K562 (cell line): ENCODE measurements at regions not wholly inside any gene's neighbourhood (a gene's known extent, or its start where the extent isn't known, plus 50 kb on each side); places are given as distances from the start of the nearest gene placed in this dataset.

Experiments
- ATAC-seq: fragments of 200-7000 bp; cut with Tn5 transposase; 3 replicates; pipeline ENCODE4 v1.9.1; 2020; ENCODE audit warnings: moderate library complexity
- BruUV-seq: library from RNA; stranded (reverse); fragments of 400-500 nt; replicated peaks from 2 replicates; lab custom pipeline; 2021; lab: Mats Ljungman, UMichigan
- CTCF ChIA-PET: fragments of 300-600 bp; formaldehyde crosslinking; extraction: SDS; loops from one replicate; lab custom pipeline; 2021; ENCODE audit warnings: low intra/inter-chr PET ratio; lab: Yijun Ruan, JAX
- POLR2A ChIA-PET: fragments of 300-600, 350-650 bp; sonication (Branson Sonifier 250); formaldehyde crosslinking; extraction: SDS; loops from one replicate; lab custom pipeline; 2021; ENCODE audit warnings: antibody characterized with exemption, inconsistent platforms; lab: Yijun Ruan, JAX
- DNase-seq, 4 experiments: peaks; one replicate each; pipeline versions ENCODE4 v3.0.0 to v3.0.0-alpha.2; 2011 to 2018; ENCODE audit warnings: low spot score in 3 of 4, mixed read lengths in 3 of 4; ENCODE audit errors: extremely low read depth in 1 of 4
- FAIRE-seq: peaks from 2 replicates; lab custom pipeline; 2011; peaks lifted over from hg19 to GRCh38; lab: Jason Lieb, UNC
- H2AFZ ChIP-seq: 2 replicates; pipeline ENCODE4 v1.6.0; 2011; ENCODE audit warnings: low read depth, low read length, control low read depth, inconsistent platforms
- H3K27ac ChIP-seq: fragments of 200-600 bp; 3 replicates; pipeline ENCODE4 v1.8.0; 2011; ENCODE audit warnings: low read depth, mild to moderate bottlenecking, control low read depth, inconsistent platforms, low read length, moderate library complexity, mixed read lengths; ENCODE audit errors: extremely low read depth
- H3K27me3 ChIP-seq, 2 experiments: fragments of 300-600 bp in 1 of 2; 2 replicates in 1 of 2; 3 replicates in 1 of 2; pipeline versions ENCODE4 v1.6.0 to v1.8.0; 2011; ENCODE audit warnings: inconsistent platforms in 2 of 2, low read length in 2 of 2, mild to moderate bottlenecking in 1 of 2, mixed read lengths in 1 of 2, moderate library complexity in 1 of 2; ENCODE audit not compliant: control insufficient read depth in 2 of 2, insufficient read depth in 2 of 2
- H3K36me3 ChIP-seq: fragments of 300-600 bp; 3 replicates; pipeline ENCODE4 v1.8.0; 2011; ENCODE audit warnings: mild to moderate bottlenecking, low read length, inconsistent platforms; ENCODE audit not compliant: control insufficient read depth, insufficient read depth
- H3K4me1 ChIP-seq, 2 experiments: fragments of 200-600 bp in 1 of 2; replicated peaks in 1 of 2; 2 replicates in 1 of 2; 3 replicates in 1 of 2; pipeline versions ENCODE4 v1.5.1 to v1.8.0; 2011; ENCODE audit warnings: inconsistent platforms in 2 of 2, low read length in 2 of 2, mild to moderate bottlenecking in 1 of 2, mixed read lengths in 1 of 2, moderate library complexity in 1 of 2; ENCODE audit not compliant: control insufficient read depth in 2 of 2, insufficient read depth in 2 of 2
- H3K4me2 ChIP-seq: 2 replicates; pipeline ENCODE4 v1.6.1; 2011; ENCODE audit warnings: low read length, control low read depth, inconsistent platforms, mixed read lengths; ENCODE audit not compliant: insufficient read depth
- H3K4me3 ChIP-seq: fragments of 200-600 bp; sonication (generic), shearing (Covaris generic); 2 replicates; pipeline ENCODE4 v1.5.1; 2016; ENCODE audit warnings: control low read depth, inconsistent platforms
- H3K79me2 ChIP-seq: fragments of 200-600 bp; 3 replicates; pipeline ENCODE4 v1.8.0; 2011; ENCODE audit warnings: low read length, inconsistent platforms; ENCODE audit not compliant: control insufficient read depth, insufficient read depth
- H3K9ac ChIP-seq, 2 experiments: 2 replicates each; pipeline versions ENCODE4 v1.6.0 to v1.6.1; 2011; ENCODE audit warnings: low read depth in 2 of 2, low read length in 2 of 2, control low read depth in 1 of 2, inconsistent platforms in 1 of 2, mild to moderate bottlenecking in 1 of 2, mixed read lengths in 1 of 2; ENCODE audit not compliant: insufficient read depth in 1 of 2
- H3K9me1 ChIP-seq: one replicate; pipeline ENCODE4 v1.6.0; 2011; ENCODE audit warnings: inconsistent platforms, mild to moderate bottlenecking, low read length, moderate library complexity; ENCODE audit not compliant: control insufficient read depth, insufficient read depth
- H3K9me3 ChIP-seq: replicated peaks from 2 replicates; pipeline ENCODE4 v1.5.1; 2011; ENCODE audit warnings: low read depth, low read length, inconsistent platforms; ENCODE audit not compliant: control insufficient read depth, insufficient read depth
- H4K20me1 ChIP-seq: replicated peaks from 2 replicates; pipeline ENCODE4 v1.6.1; 2011; ENCODE audit warnings: low read length, inconsistent platforms, mixed read lengths; ENCODE audit not compliant: control insufficient read depth, insufficient read depth
- HEY1 ChIP-seq: fragments of 250-450 bp; sonication (Bioruptor Pico); IDR thresholded peaks from 2 replicates; pipeline ENCODE4 v1.5.0; 2020; ENCODE audit warnings: mild to moderate bottlenecking, moderate library complexity, borderline replicate concordance
- ILF3 ChIP-seq: fragments of 450-650 bp; IDR thresholded peaks from 2 replicates; pipeline ENCODE4 v1.6.1; 2018; ENCODE audit warnings: antibody characterized with exemption, mild to moderate bottlenecking, moderate library complexity, borderline replicate concordance
- NFIC ChIP-seq: fragments of 450-650 bp; IDR thresholded peaks from 2 replicates; pipeline ENCODE4 v1.6.1; 2017; ENCODE audit warnings: mild to moderate bottlenecking, inconsistent platforms
- ZC3H8 ChIP-seq: fragments of 450-650 bp; IDR thresholded peaks from 2 replicates; pipeline ENCODE4 v1.6.1; 2017
- WGBS: fragments of 100-300 bp; shearing (Covaris generic); methylation state at CpG from one replicate; pipeline ENCODE4 v1.1.6; 2016; ENCODE audit warnings: low coverage, mixed read lengths; ENCODE audit not compliant: insufficient coverage; ENCODE audit errors: missing lambda C conversion rate; 5-methylcytosine and 5-hydroxymethylcytosine counted together
- in situ Hi-C: fragments of 300-500 bp; cut with MboI; formaldehyde crosslinking; loops from 4 replicates; pipeline ENCODE4 v1.15.0; 2018; ENCODE audit warnings: inconsistent platforms, mixed read lengths
- intact Hi-C: fragments of 100-400 bp; cut with micrococcal nuclease; formaldehyde crosslinking; loops from 2 replicates; pipeline ENCODE4 v1.14.2; 2022
- TF ChIP-seq, protein P1 (sequence below): fragments of 450-650 bp; IDR thresholded peaks from 2 replicates; pipeline ENCODE4 v1.6.1; 2018; ENCODE audit not compliant: partially characterized antibody
- TF ChIP-seq, protein P2 (sequence below): sonication (generic); formaldehyde crosslinking; IDR thresholded peaks from 2 replicates; pipeline ENCODE4 v1.8.0; 2022; ENCODE audit warnings: mild to moderate bottlenecking, missing genetic modification reagents
- TF ChIP-seq, protein P3 (sequence below): sonication (generic); IDR thresholded peaks from 2 replicates; pipeline ENCODE4 v1.6.1; 2016

DNA sequence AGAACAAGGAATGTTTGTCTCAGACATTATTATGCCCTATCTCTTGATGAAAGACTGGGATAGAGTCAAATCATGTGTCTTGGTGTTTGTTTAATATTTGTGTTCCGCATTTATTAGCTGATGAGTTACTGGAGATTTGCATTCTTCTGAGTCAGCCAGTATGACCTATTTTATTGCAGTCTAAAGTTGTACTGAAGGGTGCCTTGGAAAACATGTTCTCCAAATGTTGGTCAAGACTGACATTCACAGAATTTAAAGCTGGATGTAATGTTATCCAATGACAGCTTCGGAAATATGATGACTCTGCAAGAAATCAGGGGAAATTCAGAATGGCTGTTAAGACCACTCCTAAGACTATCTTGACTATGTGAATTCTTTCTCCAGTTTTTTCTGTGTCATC is 134.0 kb downstream of the KCNRG start (continued):
- TF ChIP-seq, protein P1, sequence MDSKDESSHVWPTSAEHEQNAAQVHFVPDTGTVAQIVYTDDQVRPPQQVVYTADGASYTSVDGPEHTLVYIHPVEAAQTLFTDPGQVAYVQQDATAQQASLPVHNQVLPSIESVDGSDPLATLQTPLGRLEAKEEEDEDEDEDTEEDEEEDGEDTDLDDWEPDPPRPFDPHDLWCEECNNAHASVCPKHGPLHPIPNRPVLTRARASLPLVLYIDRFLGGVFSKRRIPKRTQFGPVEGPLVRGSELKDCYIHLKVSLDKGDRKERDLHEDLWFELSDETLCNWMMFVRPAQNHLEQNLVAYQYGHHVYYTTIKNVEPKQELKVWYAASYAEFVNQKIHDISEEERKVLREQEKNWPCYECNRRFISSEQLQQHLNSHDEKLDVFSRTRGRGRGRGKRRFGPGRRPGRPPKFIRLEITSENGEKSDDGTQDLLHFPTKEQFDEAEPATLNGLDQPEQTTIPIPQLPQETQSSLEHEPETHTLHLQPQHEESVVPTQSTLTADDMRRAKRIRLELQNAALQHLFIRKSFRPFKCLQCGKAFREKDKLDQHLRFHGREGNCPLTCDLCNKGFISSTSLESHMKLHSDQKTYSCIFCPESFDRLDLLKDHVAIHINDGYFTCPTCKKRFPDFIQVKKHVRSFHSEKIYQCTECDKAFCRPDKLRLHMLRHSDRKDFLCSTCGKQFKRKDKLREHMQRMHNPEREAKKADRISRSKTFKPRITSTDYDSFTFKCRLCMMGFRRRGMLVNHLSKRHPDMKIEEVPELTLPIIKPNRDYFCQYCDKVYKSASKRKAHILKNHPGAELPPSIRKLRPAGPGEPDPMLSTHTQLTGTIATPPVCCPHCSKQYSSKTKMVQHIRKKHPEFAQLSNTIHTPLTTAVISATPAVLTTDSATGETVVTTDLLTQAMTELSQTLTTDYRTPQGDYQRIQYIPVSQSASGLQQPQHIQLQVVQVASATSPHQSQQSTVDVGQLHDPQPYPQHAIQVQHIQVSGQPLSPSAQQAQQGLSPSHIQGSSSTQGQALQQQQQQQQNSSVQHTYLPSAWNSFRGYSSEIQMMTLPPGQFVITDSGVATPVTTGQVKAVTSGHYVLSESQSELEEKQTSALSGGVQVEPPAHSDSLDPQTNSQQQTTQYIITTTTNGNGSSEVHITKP = no peak
- TF ChIP-seq HEY1 (no peak), ILF3 (no peak)
- TF ChIP-seq, all 486 proteins: peak for 5

DNA sequence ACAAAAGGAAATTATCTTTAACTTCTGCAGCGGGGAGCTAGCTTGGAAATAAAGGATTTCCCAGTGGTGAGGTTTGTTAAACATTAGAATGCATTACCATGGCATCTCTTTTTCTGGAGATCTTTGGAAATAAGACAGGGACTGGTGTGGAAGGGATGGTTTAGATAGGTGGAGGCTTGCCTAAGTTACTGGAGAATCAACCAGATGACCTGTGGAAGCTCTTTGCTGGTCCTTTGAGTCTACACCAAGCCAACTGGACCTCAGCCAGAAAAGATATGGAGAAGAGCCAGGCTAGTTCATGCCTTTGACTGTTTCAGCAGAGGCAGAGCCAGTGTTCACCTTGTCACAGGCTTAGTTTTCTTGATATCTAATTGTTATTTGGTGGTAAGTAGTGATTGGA is 134.7 kb downstream of the KCNRG start:
- Histone ChIP-seq H3K36me3 (no peaks in the 10 kb centered on the region), H3K9me3 (no peaks in the 10 kb centered on the region), H4K20me1 (no peaks in the 10 kb centered on the region), H3K9me1 (no peaks in the 10 kb centered on the region), H3K27me3 (no peaks in the 10 kb centered on the region), H3K4me1 (peaks cover 0 to 5% of the 10 kb centered on the region in 2 experiments; a peak in 1 of 5 replicates)
- ATAC-seq = peak; percentile 81
- POLR2A ChIA-PET = interaction anchor here (0.6 to 1.5 kb wide), 6 partner anchors 9 to 29 kb away, joined by 3 to 7 read pairs (median 3); no protein-coding TSS in a partner anchor
- DNase-seq = peak in 2 of 4 experiments; percentile 26 to 58
- CTCF ChIA-PET = no interaction called here
- peak; percentile 81 for FAIRE-seq
- in situ Hi-C loops = no loop called here
- peak; percentile 82 for TF ChIP-seq NFIC
- TF ChIP-seq, protein P2, sequence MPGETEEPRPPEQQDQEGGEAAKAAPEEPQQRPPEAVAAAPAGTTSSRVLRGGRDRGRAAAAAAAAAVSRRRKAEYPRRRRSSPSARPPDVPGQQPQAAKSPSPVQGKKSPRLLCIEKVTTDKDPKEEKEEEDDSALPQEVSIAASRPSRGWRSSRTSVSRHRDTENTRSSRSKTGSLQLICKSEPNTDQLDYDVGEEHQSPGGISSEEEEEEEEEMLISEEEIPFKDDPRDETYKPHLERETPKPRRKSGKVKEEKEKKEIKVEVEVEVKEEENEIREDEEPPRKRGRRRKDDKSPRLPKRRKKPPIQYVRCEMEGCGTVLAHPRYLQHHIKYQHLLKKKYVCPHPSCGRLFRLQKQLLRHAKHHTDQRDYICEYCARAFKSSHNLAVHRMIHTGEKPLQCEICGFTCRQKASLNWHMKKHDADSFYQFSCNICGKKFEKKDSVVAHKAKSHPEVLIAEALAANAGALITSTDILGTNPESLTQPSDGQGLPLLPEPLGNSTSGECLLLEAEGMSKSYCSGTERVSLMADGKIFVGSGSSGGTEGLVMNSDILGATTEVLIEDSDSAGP (CRISPR knock-in tag) = no peak
- no peak for TF ChIP-seq ZC3H8
- TF ChIP-seq, protein P3, sequence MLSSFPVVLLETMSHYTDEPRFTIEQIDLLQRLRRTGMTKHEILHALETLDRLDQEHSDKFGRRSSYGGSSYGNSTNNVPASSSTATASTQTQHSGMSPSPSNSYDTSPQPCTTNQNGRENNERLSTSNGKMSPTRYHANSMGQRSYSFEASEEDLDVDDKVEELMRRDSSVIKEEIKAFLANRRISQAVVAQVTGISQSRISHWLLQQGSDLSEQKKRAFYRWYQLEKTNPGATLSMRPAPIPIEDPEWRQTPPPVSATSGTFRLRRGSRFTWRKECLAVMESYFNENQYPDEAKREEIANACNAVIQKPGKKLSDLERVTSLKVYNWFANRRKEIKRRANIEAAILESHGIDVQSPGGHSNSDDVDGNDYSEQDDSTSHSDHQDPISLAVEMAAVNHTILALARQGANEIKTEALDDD = 0 out of 2 replicates have a peak, but pooled peaks have one; percentile 43
- TF ChIP-seq, all 486 proteins: peak for 2
- Histone ChIP-seq H3K4me2 (no peak overlapping the region), H3K79me2 (no peaks in the 10 kb centered on the region), H3K27ac (no peak overlapping the region), H2AFZ (no peak overlapping the region), H3K4me3 (no peak overlapping the region), H3K9ac (no peak overlapping the region; a peak in 1 of 4 replicates)
- intact Hi-C loops = no loop called here
- WGBS = 64% methylated on average over 1 of the region's 1 CpG
- no TSS peak for BruUV-seq
